ENCODE measurements at regions not wholly inside any gene's neighbourhood (a gene's known extent, or its start where the extent isn't known, plus 50 kb on each side); places are given as distances from the start of the nearest gene placed in this dataset.

- Histone ChIP-seq H3K27ac (ENCODE audit: low read depth, low read length) (no peak overlapping the region), H3K4me3 (ENCODE audit: low read length) (no peak overlapping the region), H3K27me3 (ENCODE audit: insufficient read depth, low read length) (no peaks in the 10 kb centered on the region), H3K9me3 (ENCODE audit: insufficient read depth, low read depth, low read length) (peaks cover 5% of the 10 kb centered on the region; the same call in 1 of the 2 replicates), H3K4me1 (ENCODE audit: insufficient read depth, low read length) (no peaks in the 10 kb centered on the region), H3K36me3 (ENCODE audit: insufficient read depth, low read length) (no peaks in the 10 kb centered on the region), H3K9ac (ENCODE audit: low read depth, low read length) (no peak overlapping the region)
- WGBS: 96% methylated on average over 3 of the region's 3 CpGs
These were observed 1150.1 kb upstream of the PRR20A start for GRCh38 chr13:55990631-55991030.

GRCh38 chr13:55991666-55992065 lies 1149.1 kb upstream of the PRR20A start:
- no peak overlapping the region for H3K9ac ChIP-seq (ENCODE audit: low read depth, low read length)
- no CpG with 5 or more reads among the region's 2 CpGs for WGBS
- H3K4me1 ChIP-seq (ENCODE audit: insufficient read depth, low read length): no peaks in the 10 kb centered on the region
- H3K27ac ChIP-seq (ENCODE audit: low read depth, low read length): no peak overlapping the region
- H3K36me3 ChIP-seq (ENCODE audit: insufficient read depth, low read length): no peaks in the 10 kb centered on the region
- no peaks in the 10 kb centered on the region for H3K9me3 ChIP-seq (ENCODE audit: insufficient read depth, low read depth, low read length)
- H3K27me3 ChIP-seq (ENCODE audit: insufficient read depth, low read length): no peaks in the 10 kb centered on the region
- no peak overlapping the region for H3K4me3 ChIP-seq (ENCODE audit: low read length)

GRCh38 chr13:55992145-55992544 lies 1148.6 kb upstream of the PRR20A start:
- Histone ChIP-seq H3K4me3 (ENCODE audit: low read length) (no peak overlapping the region), H3K27ac (ENCODE audit: low read depth, low read length) (no peak overlapping the region), H3K4me1 (ENCODE audit: insufficient read depth, low read length) (no peaks in the 10 kb centered on the region), H3K27me3 (ENCODE audit: insufficient read depth, low read length) (no peaks in the 10 kb centered on the region), H3K9me3 (ENCODE audit: insufficient read depth, low read depth, low read length) (no peaks in the 10 kb centered on the region), H3K9ac (ENCODE audit: low read depth, low read length) (no peak overlapping the region), H3K36me3 (ENCODE audit: insufficient read depth, low read length) (no peaks in the 10 kb centered on the region)
- no CpG with 5 or more reads among the region's 1 CpG for WGBS

- Histone ChIP-seq H3K27me3 (ENCODE audit: insufficient read depth, low read length) (no peaks in the 10 kb centered on the region), H3K27ac (ENCODE audit: low read depth, low read length) (no peak overlapping the region), H3K9ac (ENCODE audit: low read depth, low read length) (no peak overlapping the region), H3K4me1 (ENCODE audit: insufficient read depth, low read length) (no peaks in the 10 kb centered on the region; the same call in 1 of the 2 replicates), H3K36me3 (ENCODE audit: insufficient read depth, low read length) (no peaks in the 10 kb centered on the region), H3K9me3 (ENCODE audit: insufficient read depth, low read depth, low read length) (peaks cover 11% of the 10 kb centered on the region; the same call in 1 of the 2 replicates), H3K4me3 (ENCODE audit: low read length) (no peak overlapping the region)
- WGBS: 84% methylated on average over 2 of the region's 2 CpGs
These were observed 1141.0 kb upstream of the PRR20A start for GRCh38 chr13:55999709-56000108.

- no peak overlapping the region for H3K4me3 ChIP-seq (ENCODE audit: low read length)
- WGBS: 100% methylated on average over 1 of the region's 2 CpGs
- H3K4me1 ChIP-seq (ENCODE audit: insufficient read depth, low read length): no peaks in the 10 kb centered on the region; the same call in 1 of the 2 replicates
- no peaks in the 10 kb centered on the region for H3K9me3 ChIP-seq (ENCODE audit: insufficient read depth, low read depth, low read length)
- no peak overlapping the region for H3K27ac ChIP-seq (ENCODE audit: low read depth, low read length)
- H3K27me3 ChIP-seq (ENCODE audit: insufficient read depth, low read length): no peaks in the 10 kb centered on the region
- no peaks in the 10 kb centered on the region for H3K36me3 ChIP-seq (ENCODE audit: insufficient read depth, low read length)
- H3K9ac ChIP-seq (ENCODE audit: low read depth, low read length): no peak overlapping the region
These were observed 1131.3 kb upstream of the PRR20A start for GRCh38 chr13:56009418-56009817.

GRCh38 chr13:56012644-56013043 lies 1128.1 kb upstream of the PRR20A start:
- no peaks in the 10 kb centered on the region for H3K36me3 ChIP-seq (ENCODE audit: insufficient read depth, low read length)
- 82% methylated on average over 1 of the region's 2 CpGs for WGBS
- H3K27ac ChIP-seq (ENCODE audit: low read depth, low read length): no peak overlapping the region
- H3K27me3 ChIP-seq (ENCODE audit: insufficient read depth, low read length): no peaks in the 10 kb centered on the region
- no peak overlapping the region for H3K9ac ChIP-seq (ENCODE audit: low read depth, low read length)
- no peaks in the 10 kb centered on the region for H3K9me3 ChIP-seq (ENCODE audit: insufficient read depth, low read depth, low read length)
- peaks cover 9% of the 10 kb centered on the region for H3K4me1 ChIP-seq (ENCODE audit: insufficient read depth, low read length)
- H3K4me3 ChIP-seq (ENCODE audit: low read length): no peak overlapping the region

- no peaks in the 10 kb centered on the region for H3K9me3 ChIP-seq (ENCODE audit: insufficient read depth, low read depth, low read length)
- H3K4me3 ChIP-seq (ENCODE audit: low read length): no peak overlapping the region
- H3K27me3 ChIP-seq (ENCODE audit: insufficient read depth, low read length): no peaks in the 10 kb centered on the region
- WGBS: 45% methylated on average over 2 of the region's 2 CpGs
- H3K36me3 ChIP-seq (ENCODE audit: insufficient read depth, low read length): no peaks in the 10 kb centered on the region
- H3K4me1 ChIP-seq (ENCODE audit: insufficient read depth, low read length): peaks cover 9% of the 10 kb centered on the region
- H3K9ac ChIP-seq (ENCODE audit: low read depth, low read length): no peak overlapping the region
- no peak overlapping the region for H3K27ac ChIP-seq (ENCODE audit: low read depth, low read length)
These were observed 1124.8 kb upstream of the PRR20A start for GRCh38 chr13:56015919-56016318.

GRCh38 chr13:56019606-56020005 lies 1121.1 kb upstream of the PRR20A start:
- H3K27me3 ChIP-seq (ENCODE audit: insufficient read depth, low read length): no peaks in the 10 kb centered on the region
- H3K27ac ChIP-seq (ENCODE audit: low read depth, low read length): no peak overlapping the region
- no peak overlapping the region for H3K9ac ChIP-seq (ENCODE audit: low read depth, low read length)
- peaks cover 9% of the 10 kb centered on the region for H3K4me1 ChIP-seq (ENCODE audit: insufficient read depth, low read length)
- no peaks in the 10 kb centered on the region for H3K9me3 ChIP-seq (ENCODE audit: insufficient read depth, low read depth, low read length)
- H3K4me3 ChIP-seq (ENCODE audit: low read length): no peak overlapping the region
- WGBS: 94% methylated on average over 5 of the region's 5 CpGs
- no peaks in the 10 kb centered on the region for H3K36me3 ChIP-seq (ENCODE audit: insufficient read depth, low read length)

- Histone ChIP-seq H3K9ac (ENCODE audit: low read depth, low read length) (no peak overlapping the region), H3K4me3 (ENCODE audit: low read length) (no peak overlapping the region), H3K36me3 (ENCODE audit: insufficient read depth, low read length) (no peaks in the 10 kb centered on the region), H3K4me1 (ENCODE audit: insufficient read depth, low read length) (peaks cover 9% of the 10 kb centered on the region), H3K9me3 (ENCODE audit: insufficient read depth, low read depth, low read length) (no peaks in the 10 kb centered on the region), H3K27ac (ENCODE audit: low read depth, low read length) (no peak overlapping the region), H3K27me3 (ENCODE audit: insufficient read depth, low read length) (no peaks in the 10 kb centered on the region)
- no CpG with 5 or more reads among the region's 3 CpGs for WGBS
These were observed 1120.3 kb upstream of the PRR20A start for GRCh38 chr13:56020425-56020824.

GRCh38 chr13:56039992-56040391 lies 1100.7 kb upstream of the PRR20A start:
- 94% methylated on average over 8 of the region's 8 CpGs for WGBS
- H3K9me3 ChIP-seq (ENCODE audit: insufficient read depth, low read depth, low read length): peaks cover 3% of the 10 kb centered on the region; the same call in 1 of the 2 replicates
- no peaks in the 10 kb centered on the region for H3K4me1 ChIP-seq (ENCODE audit: insufficient read depth, low read length)
- no peak overlapping the region for H3K4me3 ChIP-seq (ENCODE audit: low read length)
- no peak overlapping the region for H3K9ac ChIP-seq (ENCODE audit: low read depth, low read length)
- no peaks in the 10 kb centered on the region for H3K27me3 ChIP-seq (ENCODE audit: insufficient read depth, low read length)
- H3K27ac ChIP-seq (ENCODE audit: low read depth, low read length): no peak overlapping the region
- no peaks in the 10 kb centered on the region for H3K36me3 ChIP-seq (ENCODE audit: insufficient read depth, low read length)

GRCh38 chr13:56066321-56066720 lies 1074.4 kb upstream of the PRR20A start:
- Histone ChIP-seq H3K9me3 (ENCODE audit: insufficient read depth, low read depth, low read length) (no peaks in the 10 kb centered on the region), H3K4me3 (ENCODE audit: low read length) (no peak overlapping the region), H3K9ac (ENCODE audit: low read depth, low read length) (no peak overlapping the region), H3K36me3 (ENCODE audit: insufficient read depth, low read length) (no peaks in the 10 kb centered on the region), H3K27me3 (ENCODE audit: insufficient read depth, low read length) (no peaks in the 10 kb centered on the region), H3K4me1 (ENCODE audit: insufficient read depth, low read length) (0 out of 2 replicates have a peak, but pooled peaks cover 3% of the 10 kb centered on the region), H3K27ac (ENCODE audit: low read depth, low read length) (no peak overlapping the region)
- 97% methylated on average over 1 of the region's 1 CpG for WGBS

GRCh38 chr13:56102641-56103040 lies 1038.1 kb upstream of the PRR20A start:
- no peaks in the 10 kb centered on the region for H3K4me1 ChIP-seq (ENCODE audit: insufficient read depth, low read length)
- WGBS: 89% methylated on average over 1 of the region's 1 CpG
- no peaks in the 10 kb centered on the region for H3K9me3 ChIP-seq (ENCODE audit: insufficient read depth, low read depth, low read length)
- H3K27ac ChIP-seq (ENCODE audit: low read depth, low read length): no peak overlapping the region
- no peak overlapping the region for H3K9ac ChIP-seq (ENCODE audit: low read depth, low read length)
- H3K4me3 ChIP-seq (ENCODE audit: low read length): no peak overlapping the region
- no peaks in the 10 kb centered on the region for H3K27me3 ChIP-seq (ENCODE audit: insufficient read depth, low read length)
- H3K36me3 ChIP-seq (ENCODE audit: insufficient read depth, low read length): no peaks in the 10 kb centered on the region
